ENCODE measurements at regions not wholly inside any gene's neighbourhood (a gene's known extent, or its start where the extent isn't known, plus 50 kb on each side); places are given as distances from the start of the nearest gene placed in this dataset.

DNA sequence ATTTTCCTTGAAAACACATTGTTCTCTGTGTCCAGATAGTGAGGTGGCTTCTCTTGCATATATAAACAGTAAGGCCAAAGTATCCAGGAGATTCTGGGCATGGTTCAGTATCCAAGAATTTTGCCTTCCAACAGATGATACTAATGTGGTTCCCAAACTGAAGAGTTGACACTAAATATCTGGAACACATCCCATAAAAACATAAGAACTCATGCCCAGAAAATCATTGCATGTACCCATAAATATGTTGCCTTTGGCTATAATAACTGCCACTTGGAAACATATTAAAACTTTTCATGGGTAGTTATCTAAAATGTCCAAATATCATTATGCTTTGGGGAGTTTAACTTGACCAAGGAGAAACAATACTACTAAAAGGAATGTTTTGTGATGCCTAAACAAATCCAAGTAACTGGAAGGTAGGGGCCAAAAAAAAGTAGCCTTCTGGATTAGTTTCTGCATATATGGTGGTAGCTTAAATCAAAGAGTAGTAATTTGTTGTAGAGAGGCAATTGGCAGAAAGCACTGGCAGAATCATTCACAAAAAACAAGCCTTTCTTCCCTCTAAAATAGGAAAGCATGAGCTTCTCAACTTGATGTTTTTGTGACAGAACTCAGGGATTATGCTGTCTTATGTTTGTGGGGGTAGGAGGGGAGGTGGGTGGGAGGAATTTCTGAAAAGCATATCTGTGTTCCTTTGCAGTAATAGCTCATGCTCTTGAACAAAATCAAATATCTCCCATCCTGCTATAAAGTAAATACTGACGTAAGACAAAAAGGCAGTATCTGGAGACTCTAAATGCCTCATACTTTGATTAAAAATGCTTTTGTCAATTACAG, 753.9 kb downstream of the TUSC7 start:
- TF ChIP-seq POLR2A (IDR thresholded peaks at IDR 0.05; ENCODE audit: low read length) (no peak), GATA1 (IDR thresholded peaks at IDR 0.05; ENCODE audit: low read depth, low read length) (no peak)
